Neural cell (in vitro differentiated cells): ENCODE measurements at regions not wholly inside any gene's neighbourhood (a gene's known extent, or its start where the extent isn't known, plus 50 kb on each side); places are given as distances from the start of the nearest gene placed in this dataset.

ENCODE experiments used
- H2AFZ ChIP-seq: fragments of 200-600, 300-800 bp; sonication (generic), shearing (Covaris generic); 2 replicates; pipeline ENCODE4 v1.6.0; 2014; ENCODE audit warnings: low read depth, mild to moderate bottlenecking, antibody characterized with exemption, low read length, moderate library complexity
- H3F3A ChIP-seq: fragments of 200-600 bp; shearing (Covaris generic); 2 replicates; pipeline ENCODE4 v1.6.1; 2016; ENCODE audit warnings: mild to moderate bottlenecking, moderate library complexity, mixed read lengths, antibody characterized with exemption, low read length; ENCODE audit not compliant: insufficient read depth, poor library complexity, severe bottlenecking
- H3K27ac ChIP-seq: fragments of 200-600, 300-800 bp; sonication (generic), shearing (Covaris generic); 2 replicates; pipeline ENCODE4 v1.5.1; 2014; ENCODE audit warnings: mild to moderate bottlenecking, low read length, moderate library complexity
- H3K27me3 ChIP-seq: fragments of 300-800, 200-600 bp; sonication (generic), shearing (Covaris generic); 2 replicates; pipeline ENCODE4 v1.6.0; 2014; ENCODE audit warnings: mild to moderate bottlenecking, low read depth, low read length, moderate library complexity; ENCODE audit not compliant: insufficient read depth
- H3K36me3 ChIP-seq: fragments of 300-800, 200-600 bp; sonication (generic), shearing (Covaris generic); 2 replicates; pipeline ENCODE4 v1.5.1; 2014; ENCODE audit warnings: mild to moderate bottlenecking, antibody characterized with exemption, low read length, moderate library complexity; ENCODE audit not compliant: insufficient read depth
- H3K4me2 ChIP-seq: fragments of 300-800, 200-600 bp; sonication (generic), shearing (Covaris generic); 2 replicates; pipeline ENCODE4 v1.6.0; 2014; ENCODE audit warnings: mild to moderate bottlenecking, low read length
- H3K4me3 ChIP-seq: fragments of 300-800, 200-600 bp; sonication (generic), shearing (Covaris generic); 2 replicates; pipeline ENCODE4 v1.5.1; 2014; ENCODE audit warnings: mild to moderate bottlenecking, low read length, moderate library complexity
- H3K79me2 ChIP-seq: fragments of 200-600 bp; shearing (Covaris generic); replicated peaks from 2 replicates; pipeline ENCODE4 v1.6.0; 2014; ENCODE audit warnings: mild to moderate bottlenecking, low read length, moderate library complexity; ENCODE audit not compliant: insufficient read depth
- H3K9ac ChIP-seq: fragments of 300-800, 200-600 bp; sonication (generic), shearing (Covaris generic); 2 replicates; pipeline ENCODE4 v1.6.1; 2016; ENCODE audit warnings: mild to moderate bottlenecking, low read length, mixed read lengths
- H3K9me2 ChIP-seq: fragments of 200-600 bp; shearing (Covaris generic); 2 replicates; pipeline ENCODE4 v1.6.1; 2016; ENCODE audit warnings: mild to moderate bottlenecking, low read length, mixed read lengths; ENCODE audit not compliant: insufficient read depth
- H3K9me3 ChIP-seq: fragments of 200-600, 300-800 bp; sonication (generic), shearing (Covaris generic); 2 replicates; pipeline ENCODE4 v1.6.1; 2016; ENCODE audit warnings: mild to moderate bottlenecking, mixed run types, low read length, moderate library complexity, mixed read lengths
- H4K20me1 ChIP-seq: fragments of 200-600 bp; shearing (Covaris generic); 2 replicates; pipeline ENCODE4 v1.6.1; 2016; ENCODE audit warnings: mild to moderate bottlenecking, mixed run types; ENCODE audit not compliant: insufficient read depth
- CTCF ChIP-seq: fragments of 450-650 bp; IDR thresholded peaks from 2 replicates; pipeline ENCODE4 v1.5.1; 2014; ENCODE audit warnings: antibody characterized with exemption, mild to moderate bottlenecking, moderate library complexity; ENCODE audit not compliant: poor library complexity, severe bottlenecking
- EP300 ChIP-seq: fragments of 450-650 bp; conservative IDR thresholded peaks from 2 replicates; pipeline ENCODE4 v1.6.1; 2014; ENCODE audit warnings: antibody characterized with exemption, mild to moderate bottlenecking, moderate library complexity; ENCODE audit not compliant: poor library complexity, severe bottlenecking
- EZH2 ChIP-seq: fragments of 200-600, 300-800 bp; shearing (Covaris generic), sonication (generic); IDR thresholded peaks from 2 replicates; pipeline ENCODE4 v1.6.1; 2014; ENCODE audit warnings: antibody characterized with exemption, low read length, borderline replicate concordance, mild to moderate bottlenecking; ENCODE audit not compliant: insufficient read depth, poor library complexity, severe bottlenecking
- MXI1 ChIP-seq: fragments of 450-650 bp; conservative IDR thresholded peaks from 2 replicates; pipeline ENCODE4 v1.6.1; 2014; ENCODE audit warnings: antibody characterized with exemption, mild to moderate bottlenecking; ENCODE audit not compliant: poor library complexity, severe bottlenecking
- POLR2AphosphoS5 ChIP-seq: IDR thresholded peaks from 2 replicates; pipeline ENCODE4 v1.6.1; 2012
- RAD21 ChIP-seq: fragments of 450-650 bp; conservative IDR thresholded peaks from 2 replicates; pipeline ENCODE4 v1.6.1; 2014; ENCODE audit warnings: antibody characterized with exemption, mild to moderate bottlenecking, moderate library complexity
- REST ChIP-seq: IDR thresholded peaks from 2 replicates; pipeline ENCODE4 v1.6.1; 2012; ENCODE audit warnings: borderline replicate concordance
- SMC3 ChIP-seq: fragments of 450-650 bp; conservative IDR thresholded peaks from 2 replicates; pipeline ENCODE4 v1.6.1; 2014; ENCODE audit warnings: antibody characterized with exemption, mild to moderate bottlenecking, moderate library complexity; ENCODE audit not compliant: poor library complexity
- TAF1 ChIP-seq: IDR thresholded peaks from 2 replicates; pipeline ENCODE4 v1.6.1; 2012; ENCODE audit warnings: low read depth

- no peak overlapping the region for H2AFZ ChIP-seq
- no peaks in the 10 kb centered on the region for H3K9me2 ChIP-seq
- no peak overlapping the region for H3K27ac ChIP-seq
- H3K79me2 ChIP-seq = no peaks in the 10 kb centered on the region
- TF ChIP-seq CTCF (no peak), TAF1 (no peak), RAD21 (no peak), EP300 (no peak), POLR2AphosphoS5 (no peak), SMC3 (no peak), EZH2 (no peak), REST (no peak), MXI1 (no peak)
- H3K9ac ChIP-seq = no peak overlapping the region
- H4K20me1 ChIP-seq = no peaks in the 10 kb centered on the region
- H3F3A ChIP-seq = no peaks in the 10 kb centered on the region
- no peaks in the 10 kb centered on the region for H3K9me3 ChIP-seq
- H3K4me2 ChIP-seq = no peak overlapping the region
- H3K27me3 ChIP-seq = no peaks in the 10 kb centered on the region
- H3K36me3 ChIP-seq = no peaks in the 10 kb centered on the region
- H3K4me3 ChIP-seq = no peak overlapping the region
These were observed 359.8 kb downstream of the EPM2A start for GRCh38 chr6:145375502-145375901.

GRCh38 chr6:145380186-145380585, 355.1 kb downstream of the EPM2A start:
- Histone ChIP-seq H3K9ac (no peak overlapping the region), H2AFZ (no peak overlapping the region), H3K4me2 (no peak overlapping the region), H3K27me3 (no peaks in the 10 kb centered on the region), H3K79me2 (no peaks in the 10 kb centered on the region), H3F3A (no peaks in the 10 kb centered on the region), H3K9me2 (no peaks in the 10 kb centered on the region), H4K20me1 (no peaks in the 10 kb centered on the region), H3K36me3 (no peaks in the 10 kb centered on the region), H3K4me3 (no peak overlapping the region), H3K27ac (no peak overlapping the region), H3K9me3 (no peaks in the 10 kb centered on the region)
- no peak for TF ChIP-seq RAD21
- TF ChIP-seq REST = no peak
- TF ChIP-seq EZH2 = no peak
- no peak for TF ChIP-seq TAF1
- no peak for TF ChIP-seq EP300
- TF ChIP-seq MXI1 = no peak
- no peak for TF ChIP-seq CTCF
- TF ChIP-seq SMC3 = no peak
- TF ChIP-seq POLR2AphosphoS5 = no peak
